ENCODE measurements at regions not wholly inside any gene's neighbourhood (a gene's known extent, or its start where the extent isn't known, plus 50 kb on each side); places are given as distances from the start of the nearest gene placed in this dataset.

DNA sequence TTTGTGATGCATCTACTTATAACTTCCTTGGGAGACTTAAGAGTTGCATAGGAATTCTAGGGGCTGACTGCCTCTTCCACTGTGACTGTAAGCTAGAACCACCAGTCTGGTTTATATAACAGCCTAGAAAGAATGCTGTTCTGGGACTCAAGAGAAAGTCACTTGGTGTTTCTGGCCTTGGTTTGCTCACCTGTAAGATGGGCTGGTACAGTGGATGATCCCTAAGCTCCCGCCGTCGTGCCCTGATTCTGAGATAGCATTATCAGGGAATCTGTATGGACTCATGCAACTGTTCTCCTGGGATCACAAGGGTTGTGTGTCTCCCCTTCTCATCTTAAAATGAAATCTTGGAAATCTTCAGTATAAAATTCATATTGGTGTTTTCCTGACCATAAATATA is 100.6 kb downstream of the LYZL1 start:
- TF ChIP-seq, protein P1, sequence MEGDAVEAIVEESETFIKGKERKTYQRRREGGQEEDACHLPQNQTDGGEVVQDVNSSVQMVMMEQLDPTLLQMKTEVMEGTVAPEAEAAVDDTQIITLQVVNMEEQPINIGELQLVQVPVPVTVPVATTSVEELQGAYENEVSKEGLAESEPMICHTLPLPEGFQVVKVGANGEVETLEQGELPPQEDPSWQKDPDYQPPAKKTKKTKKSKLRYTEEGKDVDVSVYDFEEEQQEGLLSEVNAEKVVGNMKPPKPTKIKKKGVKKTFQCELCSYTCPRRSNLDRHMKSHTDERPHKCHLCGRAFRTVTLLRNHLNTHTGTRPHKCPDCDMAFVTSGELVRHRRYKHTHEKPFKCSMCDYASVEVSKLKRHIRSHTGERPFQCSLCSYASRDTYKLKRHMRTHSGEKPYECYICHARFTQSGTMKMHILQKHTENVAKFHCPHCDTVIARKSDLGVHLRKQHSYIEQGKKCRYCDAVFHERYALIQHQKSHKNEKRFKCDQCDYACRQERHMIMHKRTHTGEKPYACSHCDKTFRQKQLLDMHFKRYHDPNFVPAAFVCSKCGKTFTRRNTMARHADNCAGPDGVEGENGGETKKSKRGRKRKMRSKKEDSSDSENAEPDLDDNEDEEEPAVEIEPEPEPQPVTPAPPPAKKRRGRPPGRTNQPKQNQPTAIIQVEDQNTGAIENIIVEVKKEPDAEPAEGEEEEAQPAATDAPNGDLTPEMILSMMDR (IDR thresholded peaks at IDR 0.05), result no peak
- no peak for TF ChIP-seq POLR2A (IDR thresholded peaks at IDR 0.05)
